ENCODE measurements at regions not wholly inside any gene's neighbourhood (a gene's known extent, or its start where the extent isn't known, plus 50 kb on each side); places are given as distances from the start of the nearest gene placed in this dataset.

GRCh38 chr4:77308843-77309242 is 151.8 kb downstream of the CCNG2 start:
- Histone ChIP-seq H3K79me2 (replicated peaks; ENCODE audit: insufficient read depth) (no peaks in the 10 kb centered on the region), H4K20me1 (replicated peaks; ENCODE audit: insufficient read depth) (no peaks in the 10 kb centered on the region), H3K4me1 (ENCODE audit: insufficient read depth) (no peaks in the 10 kb centered on the region), H3K4me2 (no peak overlapping the region), H2AFZ (no peak overlapping the region), H3K4me3 (no peak overlapping the region), H3K36me3 (ENCODE audit: insufficient read depth) (no peaks in the 10 kb centered on the region), H3K27me3 (ENCODE audit: insufficient read depth) (no peaks in the 10 kb centered on the region), H3F3A (replicated peaks; ENCODE audit: low read depth) (no peaks in the 10 kb centered on the region), H3K27ac (ENCODE audit: low read depth) (no peak overlapping the region), H3K9me2 (ENCODE audit: insufficient read depth) (peaks cover 3% of the 10 kb centered on the region; the same call in 1 of the 2 replicates)
- Mint-ChIP-seq H3K27me3 (ENCODE audit: insufficient read depth, low read depth, poor library complexity) (no peaks in the 10 kb centered on the region), H3K36me3 (ENCODE audit: low read depth) (no peaks in the 10 kb centered on the region), H3K4me1 (no peaks in the 10 kb centered on the region), H3K4me3 (no peak overlapping the region), H3K9me3 (no peaks in the 10 kb centered on the region; the same call in 1 of the 3 replicates), H3K27ac (no peak overlapping the region)
- TF ChIP-seq ZNF331 (CRISPR knock-in tag; IDR thresholded peaks at IDR 0.05; ENCODE audit: low read depth), result no peak
- TF ChIP-seq CTCF (conservative IDR thresholded peaks at IDR 0.05; ENCODE audit: low read depth in 2 of 2), result peak; percentile 68 to 78
- peak; percentile 74 for DNase-seq (ENCODE audit: low spot score)
- ATAC-seq, result peak; percentile 92

- no peaks in the 10 kb centered on the region for H3K27me3 ChIP-seq (ENCODE audit: insufficient read depth)
- no peak overlapping the region for H3K4me3 Mint-ChIP-seq
- no peak overlapping the region for H3K27ac ChIP-seq (ENCODE audit: low read depth)
- no peaks in the 10 kb centered on the region for H3K4me1 Mint-ChIP-seq
- no peak overlapping the region for H3K4me3 ChIP-seq
- H3K36me3 ChIP-seq (ENCODE audit: insufficient read depth), result no peaks in the 10 kb centered on the region
- no peaks in the 10 kb centered on the region for H3K4me1 ChIP-seq (ENCODE audit: insufficient read depth)
- H3K79me2 ChIP-seq (replicated peaks; ENCODE audit: insufficient read depth), result no peaks in the 10 kb centered on the region
- H3K27ac Mint-ChIP-seq, result no peak overlapping the region
- no peaks in the 10 kb centered on the region for H3K27me3 Mint-ChIP-seq (ENCODE audit: insufficient read depth, low read depth, poor library complexity)
- H4K20me1 ChIP-seq (replicated peaks; ENCODE audit: insufficient read depth), result no peaks in the 10 kb centered on the region
- no peaks in the 10 kb centered on the region for H3F3A ChIP-seq (replicated peaks; ENCODE audit: low read depth)
- peaks cover 9% of the 10 kb centered on the region; the same call in 1 of the 2 replicates for H3K9me2 ChIP-seq (ENCODE audit: insufficient read depth)
- DNase-seq (ENCODE audit: low spot score) (no peak), ATAC-seq (no peak)
- H3K36me3 Mint-ChIP-seq (ENCODE audit: low read depth), result no peaks in the 10 kb centered on the region
- no peak overlapping the region for H2AFZ ChIP-seq
- H3K9me3 Mint-ChIP-seq, result no peaks in the 10 kb centered on the region; the same call in 1 of the 3 replicates
- H3K4me2 ChIP-seq, result no peak overlapping the region
- TF ChIP-seq ETS1 (IDR thresholded peaks at IDR 0.05) (no peak), JUNB (IDR thresholded peaks at IDR 0.05; ENCODE audit: unreplicated experiment) (no peak), REST (IDR thresholded peaks at IDR 0.05; ENCODE audit: unreplicated experiment) (no peak), POLR2AphosphoS5 (IDR thresholded peaks at IDR 0.05; ENCODE audit: low read depth) (no peak), ZNF114 (CRISPR knock-in tag; IDR thresholded peaks at IDR 0.05) (no peak), ZNF462 (CRISPR knock-in tag; IDR thresholded peaks at IDR 0.05) (no peak), CREB1 (CRISPR knock-in tag; IDR thresholded peaks at IDR 0.05; ENCODE audit: low read depth) (no peak), EZH2phosphoT487 (IDR thresholded peaks at IDR 0.05; ENCODE audit: unreplicated experiment) (no peak)
These were observed 152.5 kb downstream of the CCNG2 start for GRCh38 chr4:77309496-77309895.
